GM12878 (cell line): ENCODE measurements at regions not wholly inside any gene's neighbourhood (a gene's known extent, or its start where the extent isn't known, plus 50 kb on each side); places are given as distances from the start of the nearest gene placed in this dataset.

Experiments
- ATAC-seq: fragments of 200-7000 bp; cut with Tn5 transposase; 3 replicates; pipeline ENCODE4 v1.9.1; 2020; ENCODE audit warnings: mild to moderate bottlenecking, moderate library complexity
- BruUV-seq: library from RNA; stranded (reverse); fragments of 400-500 nt; replicated peaks from 2 replicates; lab custom pipeline; 2021; lab: Mats Ljungman, UMichigan
- CTCF ChIA-PET: fragments of 300-600 bp; sonication (Branson Sonifier 250); formaldehyde crosslinking; extraction: SDS; loops from one replicate; lab custom pipeline; 2021; ENCODE audit warnings: inconsistent platforms; lab: Yijun Ruan, JAX
- POLR2A ChIA-PET: fragments of 350-600 bp; formaldehyde crosslinking; extraction: SDS; loops from one replicate; lab custom pipeline; 2021; ENCODE audit warnings: inconsistent platforms; lab: Charles Lee
- RAD21 ChIA-PET: fragments of 300-600 bp; sonication (Branson Sonifier 250); formaldehyde crosslinking; loops from one replicate; lab custom pipeline; 2023; ENCODE audit warnings: antibody characterized with exemption; ENCODE audit not compliant: unreplicated experiment; lab: Charles Lee
- SMC1A ChIA-PET: fragments of 300-600 bp; sonication (Branson Sonifier 250); formaldehyde crosslinking; loops from one replicate; lab custom pipeline; 2023; ENCODE audit not compliant: unreplicated experiment, uncharacterized antibody; lab: Charles Lee
- DNase-seq: peaks from one replicate; pipeline ENCODE4 v3.0.0-alpha.2; 2011; ENCODE audit warnings: low read depth, low spot score
- FAIRE-seq: peaks from 3 replicates; lab custom pipeline; 2011; peaks lifted over from hg19 to GRCh38; lab: Jason Lieb, UNC
- H2AFZ ChIP-seq: 2 replicates; pipeline ENCODE4 v1.6.0; 2011; ENCODE audit warnings: low read depth, low read length, control low read depth; ENCODE audit not compliant: control insufficient read depth
- H3K27ac ChIP-seq: 2 replicates; pipeline ENCODE4 v1.5.1; 2011; ENCODE audit warnings: control low read depth; ENCODE audit not compliant: control insufficient read depth, insufficient read depth
- H3K27me3 ChIP-seq, 2 experiments: replicated peaks in 1 of 2; 2 replicates each; pipeline versions ENCODE4 v1.6.0 to v1.6.1; 2011; ENCODE audit warnings: low read length in 1 of 2; ENCODE audit not compliant: control insufficient read depth in 2 of 2, insufficient read depth in 2 of 2
- H3K36me3 ChIP-seq, 2 experiments: 2 replicates each; pipeline ENCODE4 v1.5.1; 2011; ENCODE audit warnings: low read length in 1 of 2; ENCODE audit not compliant: control insufficient read depth in 2 of 2, insufficient read depth in 2 of 2
- H3K4me1 ChIP-seq: 2 replicates; pipeline ENCODE4 v1.6.1; 2011; ENCODE audit warnings: mild to moderate bottlenecking, low read length, moderate library complexity, mixed read lengths; ENCODE audit not compliant: control insufficient read depth, insufficient read depth
- H3K4me2 ChIP-seq: 2 replicates; pipeline ENCODE4 v1.6.0; 2011; ENCODE audit warnings: control low read depth; ENCODE audit not compliant: control insufficient read depth, insufficient read depth
- H3K4me3 ChIP-seq: fragments of 200-600 bp; sonication (generic); 2 replicates; pipeline ENCODE4 v1.5.1; 2016
- H3K79me2 ChIP-seq: 2 replicates; pipeline ENCODE4 v1.6.0; 2011; ENCODE audit warnings: low read length; ENCODE audit not compliant: control insufficient read depth, insufficient read depth
- H3K9ac ChIP-seq: 2 replicates; pipeline ENCODE4 v1.8.0; 2011; ENCODE audit warnings: low read length, control low read depth, mixed read lengths; ENCODE audit not compliant: control insufficient read depth, insufficient read depth
- H3K9me3 ChIP-seq: replicated peaks from 3 replicates; pipeline ENCODE4 v1.5.1; 2011; ENCODE audit warnings: mild to moderate bottlenecking, low read length; ENCODE audit not compliant: control insufficient read depth, insufficient read depth
- H4K20me1 ChIP-seq: 2 replicates; pipeline ENCODE4 v1.6.0; 2011; ENCODE audit not compliant: control insufficient read depth, insufficient read depth
- EGR1 ChIP-seq, 2 experiments: IDR thresholded peaks; 1 replicate in 1 of 2; 2 replicates in 1 of 2; pipeline ENCODE4 v1.6.1; 2011 to 2012; ENCODE audit warnings: low read depth in 2 of 2, low read length in 2 of 2, borderline replicate concordance in 1 of 2, mild to moderate bottlenecking in 1 of 2, moderate library complexity in 1 of 2
- HDGF ChIP-seq: fragments of 450-650 bp; IDR thresholded peaks from 2 replicates; pipeline ENCODE4 v1.6.1; 2016; ENCODE audit warnings: antibody characterized with exemption
- KAT2A ChIP-seq: conservative IDR thresholded peaks from 2 replicates; pipeline ENCODE4 v1.6.1; 2011; ENCODE audit warnings: low read depth, low read length; ENCODE audit not compliant: control insufficient read depth
- NR2C2 ChIP-seq: IDR thresholded peaks from 2 replicates; pipeline ENCODE4 v1.6.1; 2011; ENCODE audit warnings: borderline replicate concordance, low read depth; ENCODE audit not compliant: control insufficient read depth, insufficient read length
- SIN3A ChIP-seq: IDR thresholded peaks from 2 replicates; pipeline ENCODE4 v1.6.1; 2012; ENCODE audit warnings: low read depth, low read length, improper control_type of control experiment
- WGBS: methylation state at CpG from one replicate; pipeline ENCODE4 v1.1.6; 2016; ENCODE audit warnings: low lambda C conversion rate; ENCODE audit not compliant: insufficient replicate concordance, insufficient coverage; ENCODE audit errors: missing lambda C conversion rate; 5-methylcytosine and 5-hydroxymethylcytosine counted together
- in situ Hi-C: fragments of 300-500 bp; cut with MboI; formaldehyde crosslinking; loops from 9 replicates; pipeline ENCODE4 v1.14.3; 2018; ENCODE audit warnings: mixed read lengths
- intact Hi-C: fragments of 100-400 bp; cut with micrococcal nuclease; formaldehyde crosslinking; loops from one replicate; pipeline ENCODE4 v1.14.2; 2022; ENCODE audit not compliant: unreplicated experiment

DNA sequence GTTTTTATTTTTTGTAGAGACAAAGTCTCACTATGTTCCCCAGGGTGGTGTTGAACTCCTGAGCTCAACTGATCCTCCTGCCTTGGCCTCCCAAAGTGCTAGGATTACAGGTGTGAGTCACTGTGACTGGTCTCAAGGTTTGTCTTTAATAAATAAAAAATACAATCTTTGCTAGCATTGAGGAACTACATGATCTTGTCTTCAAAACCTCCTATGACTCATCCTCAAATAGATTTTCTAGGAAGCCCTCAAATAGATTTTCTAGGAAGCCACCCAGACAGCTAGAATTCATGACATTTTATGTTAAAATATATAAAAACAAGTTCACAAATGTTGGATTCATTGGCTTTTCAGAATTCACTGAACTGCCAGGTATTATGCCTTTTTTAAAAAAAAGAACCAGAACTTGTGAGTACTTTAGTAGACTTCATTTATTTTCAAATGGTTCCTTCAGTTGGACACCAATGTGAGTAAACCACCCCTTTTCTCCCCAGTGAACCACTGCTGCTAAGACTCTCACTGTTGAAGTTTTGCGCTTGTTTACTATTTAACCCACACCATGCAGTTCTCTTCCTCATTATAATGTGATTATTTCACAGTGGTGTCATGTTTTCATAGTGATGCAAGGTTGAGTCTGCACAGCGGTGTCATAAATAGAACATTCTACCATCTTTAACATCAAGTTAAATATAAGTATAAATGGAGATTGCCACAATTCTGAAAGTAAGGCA, 303.9 kb downstream of the CASP12 start:
- intact Hi-C loops, result no loop called here
- DNase-seq, result no peak
- H4K20me1 ChIP-seq, result no peaks in the 10 kb centered on the region
- TF ChIP-seq KAT2A, result no peak
- H3K4me3 ChIP-seq, result no peak overlapping the region
- RAD21 ChIA-PET, result no interaction called here
- CTCF ChIA-PET, result no interaction called here
- in situ Hi-C loops, result no loop called here
- BruUV-seq, result no TSS peak
- H3K9ac ChIP-seq, result no peak overlapping the region
- H3K9me3 ChIP-seq, result no peaks in the 10 kb centered on the region
- H3K4me2 ChIP-seq, result no peak overlapping the region
- no peak for ATAC-seq
- H3K27ac ChIP-seq, result no peak overlapping the region
- H2AFZ ChIP-seq, result no peak overlapping the region
- POLR2A ChIA-PET, result no interaction called here
- FAIRE-seq, result no peak
- H3K36me3 ChIP-seq, result no peaks in the 10 kb centered on the region
- no peaks in the 10 kb centered on the region for H3K27me3 ChIP-seq
- WGBS, result 73% methylated on average over 2 of the region's 2 CpGs
- no peaks in the 10 kb centered on the region for H3K4me1 ChIP-seq
- SMC1A ChIA-PET, result no interaction called here
- H3K79me2 ChIP-seq, result no peaks in the 10 kb centered on the region

DNA sequence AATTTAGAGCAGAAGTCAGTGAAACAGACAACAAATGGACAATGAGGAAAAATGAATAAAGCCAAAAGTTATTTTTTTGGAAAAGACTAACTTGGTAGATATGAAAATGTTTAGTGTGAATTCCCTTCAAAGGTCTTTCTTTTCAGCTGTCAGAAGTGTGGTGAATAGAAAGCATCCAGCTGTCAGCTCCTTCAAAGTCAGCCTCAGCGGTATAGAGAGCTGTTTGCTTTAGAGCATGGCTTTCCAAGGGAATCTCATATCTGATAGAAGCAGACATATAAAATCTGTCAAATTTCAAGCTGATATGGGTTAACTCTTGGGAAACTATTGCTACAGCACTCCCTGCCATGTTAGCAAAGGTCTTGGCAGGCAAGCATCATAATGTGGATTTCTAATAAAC, 309.3 kb downstream of the CASP12 start:
- ATAC-seq (no peak), DNase-seq (no peak), FAIRE-seq (no peak)
- TF ChIP-seq NR2C2 (no peak), HDGF (no peak), SIN3A (no peak), EGR1 (IDR thresholded peaks at IDR 0.05; ENCODE audit: borderline replicate concordance in 1 of 2, low read depth in 2 of 2, low read length in 2 of 2) (no peak)
- in situ Hi-C loops (no loop called here), intact Hi-C loops (no loop called here)
- WGBS, result 77% methylated on average over 1 of the region's 1 CpG
- Histone ChIP-seq H3K9me3 (no peaks in the 10 kb centered on the region), H3K4me1 (no peaks in the 10 kb centered on the region), H4K20me1 (no peaks in the 10 kb centered on the region), H3K36me3 (no peaks in the 10 kb centered on the region), H3K4me2 (no peak overlapping the region), H3K27me3 (no peaks in the 10 kb centered on the region), H3K9ac (no peak overlapping the region), H3K79me2 (no peaks in the 10 kb centered on the region), H3K4me3 (no peak overlapping the region), H2AFZ (no peak overlapping the region), H3K27ac (no peak overlapping the region)
- ChIA-PET SMC1A (interaction anchor here (0.7 kb wide), 1 partner anchor 150 kb away, joined by 4 read pairs; no protein-coding TSS in a partner anchor), RAD21 (no interaction called here), CTCF (no interaction called here), POLR2A (no interaction called here)
- no TSS peak for BruUV-seq
